ENCODE measurements at regions not wholly inside any gene's neighbourhood (a gene's known extent, or its start where the extent isn't known, plus 50 kb on each side); places are given as distances from the start of the nearest gene placed in this dataset.

DNA sequence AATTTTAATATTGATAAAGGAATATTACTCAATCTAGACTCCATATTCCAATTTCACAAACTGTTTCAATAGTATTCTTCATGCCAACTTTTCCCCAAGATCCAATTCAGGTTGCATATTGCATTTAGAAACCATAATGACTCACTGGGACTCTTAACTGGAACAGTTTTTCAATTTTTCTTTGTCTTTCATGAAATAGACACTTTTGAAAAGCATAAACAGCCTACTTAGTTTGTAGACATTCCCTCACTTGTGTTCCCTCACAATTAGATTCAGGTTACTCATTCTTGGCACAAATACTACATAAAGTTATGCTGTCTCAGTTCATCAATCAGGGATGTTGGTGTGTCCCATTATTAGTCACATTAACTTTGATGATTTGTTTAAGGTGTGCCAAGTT is 1768.4 kb upstream of the PIK3C3 start:
- TF ChIP-seq POLR2A (IDR thresholded peaks at IDR 0.05) = no peak
- TF ChIP-seq, protein P1, sequence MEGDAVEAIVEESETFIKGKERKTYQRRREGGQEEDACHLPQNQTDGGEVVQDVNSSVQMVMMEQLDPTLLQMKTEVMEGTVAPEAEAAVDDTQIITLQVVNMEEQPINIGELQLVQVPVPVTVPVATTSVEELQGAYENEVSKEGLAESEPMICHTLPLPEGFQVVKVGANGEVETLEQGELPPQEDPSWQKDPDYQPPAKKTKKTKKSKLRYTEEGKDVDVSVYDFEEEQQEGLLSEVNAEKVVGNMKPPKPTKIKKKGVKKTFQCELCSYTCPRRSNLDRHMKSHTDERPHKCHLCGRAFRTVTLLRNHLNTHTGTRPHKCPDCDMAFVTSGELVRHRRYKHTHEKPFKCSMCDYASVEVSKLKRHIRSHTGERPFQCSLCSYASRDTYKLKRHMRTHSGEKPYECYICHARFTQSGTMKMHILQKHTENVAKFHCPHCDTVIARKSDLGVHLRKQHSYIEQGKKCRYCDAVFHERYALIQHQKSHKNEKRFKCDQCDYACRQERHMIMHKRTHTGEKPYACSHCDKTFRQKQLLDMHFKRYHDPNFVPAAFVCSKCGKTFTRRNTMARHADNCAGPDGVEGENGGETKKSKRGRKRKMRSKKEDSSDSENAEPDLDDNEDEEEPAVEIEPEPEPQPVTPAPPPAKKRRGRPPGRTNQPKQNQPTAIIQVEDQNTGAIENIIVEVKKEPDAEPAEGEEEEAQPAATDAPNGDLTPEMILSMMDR (IDR thresholded peaks at IDR 0.05) = no peak
- TF ChIP-seq EP300 (IDR thresholded peaks at IDR 0.05) = no peak
- Histone ChIP-seq H3K27ac (no peak overlapping the region), H3K4me1 (ENCODE audit: insufficient read depth) (no peaks in the 10 kb centered on the region), H3K36me3 (no peaks in the 10 kb centered on the region), H3K9me3 (no peaks in the 10 kb centered on the region), H3K4me3 (no peak overlapping the region), H3K27me3 (no peaks in the 10 kb centered on the region)
- intact Hi-C loops (cut with DNase I) = no loop called here
- DNase-seq = no peak

DNA sequence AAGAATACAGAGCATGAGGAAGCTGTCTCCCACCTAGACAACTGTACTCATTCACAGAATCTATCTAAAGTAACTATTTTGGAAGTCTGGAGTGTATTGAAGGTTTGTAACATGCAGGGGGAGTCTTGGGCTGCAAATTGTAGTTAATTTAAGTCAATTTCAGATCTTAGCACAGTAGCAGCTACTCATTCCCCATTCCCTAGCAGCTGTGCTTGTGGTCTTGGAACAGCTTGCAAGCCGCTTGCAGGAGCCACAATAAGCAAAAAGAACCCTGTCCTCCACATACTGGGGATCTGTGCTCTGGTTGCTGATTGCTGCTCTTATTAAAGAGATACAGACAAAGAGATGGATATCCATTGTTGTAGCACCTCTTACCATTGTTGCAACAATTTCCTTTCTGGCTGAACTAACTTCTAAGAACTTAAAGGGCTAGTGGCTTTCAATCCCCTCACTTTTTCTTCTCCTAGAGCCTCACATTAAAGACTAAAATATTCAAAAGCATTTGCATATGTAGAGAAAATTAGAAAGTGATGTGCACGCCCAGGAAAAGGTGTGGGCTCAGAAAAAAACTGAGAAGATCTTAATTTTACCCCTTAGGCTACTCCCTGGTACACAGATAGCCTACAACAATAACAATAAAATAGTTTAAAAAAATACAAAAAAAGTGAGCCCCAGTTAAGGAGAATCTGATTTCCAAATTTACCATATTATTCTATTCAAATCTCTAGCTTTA is 1775.1 kb upstream of the PIK3C3 start:
- no peak for DNase-seq
- Histone ChIP-seq H3K27me3 (no peaks in the 10 kb centered on the region), H3K27ac (no peak overlapping the region), H3K9me3 (no peaks in the 10 kb centered on the region), H3K36me3 (no peaks in the 10 kb centered on the region), H3K4me1 (ENCODE audit: insufficient read depth) (no peaks in the 10 kb centered on the region), H3K4me3 (no peak overlapping the region)
- intact Hi-C loops (cut with DNase I) = no loop called here
- 77 to 82% (median 82%) methylated on average over 2 of the region's 2 CpGs for WGBS, 3 donors
- no peak for TF ChIP-seq POLR2A (IDR thresholded peaks at IDR 0.05)
- no peak for TF ChIP-seq EP300 (IDR thresholded peaks at IDR 0.05)
- TF ChIP-seq, protein P1 (IDR thresholded peaks at IDR 0.05) = no peak

DNA sequence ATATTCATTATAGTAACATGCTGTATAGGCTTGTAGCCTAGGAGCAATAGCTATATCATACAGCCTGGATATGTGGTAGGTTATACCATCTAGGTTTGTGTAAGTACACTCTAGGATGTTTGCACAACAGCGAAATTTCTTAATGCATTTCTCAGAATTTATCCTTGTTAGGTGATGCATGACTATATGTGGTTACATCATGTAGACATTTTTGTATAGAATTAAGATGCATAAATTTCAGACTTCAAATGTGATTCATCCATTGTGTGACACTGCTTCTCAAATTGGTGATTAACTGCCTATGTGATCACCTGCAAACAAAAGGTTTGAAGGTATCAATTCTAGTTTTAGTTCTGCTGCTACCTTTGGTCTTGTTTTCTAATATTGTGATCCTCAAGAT is 1787.0 kb upstream of the PIK3C3 start:
- no peaks in the 10 kb centered on the region for H3K4me1 ChIP-seq (ENCODE audit: insufficient read depth)
- TF ChIP-seq, protein P1 (IDR thresholded peaks at IDR 0.05) = no peak
- TF ChIP-seq POLR2A (IDR thresholded peaks at IDR 0.05) (no peak), EP300 (IDR thresholded peaks at IDR 0.05) (no peak)
- H3K4me3 ChIP-seq = no peak overlapping the region
- H3K27me3 ChIP-seq = no peaks in the 10 kb centered on the region
- no peak overlapping the region for H3K27ac ChIP-seq
- WGBS, 3 donors = 91 to 95% (median 93%) methylated on average over 1 of the region's 1 CpG
- H3K9me3 ChIP-seq = no peaks in the 10 kb centered on the region
- H3K36me3 ChIP-seq = no peaks in the 10 kb centered on the region
- intact Hi-C loops (cut with DNase I) = no loop called here
- no peak for DNase-seq

GRCh38 chr18:40163254-40163653 is 1791.8 kb upstream of the PIK3C3 start:
- Histone ChIP-seq H3K27ac (no peak overlapping the region), H3K36me3 (no peaks in the 10 kb centered on the region), H3K27me3 (no peaks in the 10 kb centered on the region), H3K9me3 (no peaks in the 10 kb centered on the region), H3K4me3 (no peak overlapping the region), H3K4me1 (ENCODE audit: insufficient read depth) (no peaks in the 10 kb centered on the region)
- no peak for DNase-seq
- TF ChIP-seq POLR2A (IDR thresholded peaks at IDR 0.05) (no peak), EP300 (IDR thresholded peaks at IDR 0.05) (no peak)
- TF ChIP-seq, protein P1 (IDR thresholded peaks at IDR 0.05) = no peak
- intact Hi-C loops (cut with DNase I) = loop anchor here in 1 of 4 donors (5.0 kb wide), 1 partner anchor 1721 kb away; no protein-coding TSS in a partner anchor

Measured in ovary (tissue), 7 donors.